Body of pancreas (tissue), 4 donors: ENCODE measurements at regions not wholly inside any gene's neighbourhood (a gene's known extent, or its start where the extent isn't known, plus 50 kb on each side); places are given as distances from the start of the nearest gene placed in this dataset.

ENCODE experiments used
- POLR2A ChIP-seq, 3 donors: fragments of 450-650 bp; IDR thresholded peaks; one replicate each; pipeline ENCODE4 v1.6.1; 2016; ENCODE audit warnings: antibody characterized with exemption in 3 of 3, mild to moderate bottlenecking in 2 of 3
- TF ChIP-seq, protein P1 (sequence below), 7 experiments: fragments of 450-650 bp in 4 of 7; fragments of 200-600 bp in 3 of 7; sonication (generic) in 3 of 7; IDR thresholded peaks; one replicate each; pipeline ENCODE4 v1.5.1; 2016 to 2019; ENCODE audit warnings: antibody characterized with exemption in 7 of 7

DNA sequence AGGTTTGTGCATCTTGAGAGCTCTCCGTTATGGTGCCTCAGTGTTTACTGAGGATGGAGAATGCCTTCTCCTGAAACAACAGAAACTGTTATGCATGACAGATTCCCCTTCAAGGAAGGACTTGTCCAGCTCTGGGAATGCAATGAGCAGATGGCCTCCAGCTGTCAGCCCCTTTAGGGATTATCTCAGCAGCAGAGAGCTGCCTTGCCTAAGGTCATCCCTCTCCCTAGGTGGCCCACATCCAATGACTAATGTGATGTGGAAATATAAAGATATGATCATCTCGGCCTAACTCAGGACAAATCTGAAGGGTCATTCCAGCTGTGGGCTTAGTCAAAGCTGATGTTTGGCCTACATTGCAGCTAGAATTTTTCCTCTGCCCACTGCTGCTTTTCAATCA is 214.3 kb upstream of the N4BP1 start:
- TF ChIP-seq, protein P1, sequence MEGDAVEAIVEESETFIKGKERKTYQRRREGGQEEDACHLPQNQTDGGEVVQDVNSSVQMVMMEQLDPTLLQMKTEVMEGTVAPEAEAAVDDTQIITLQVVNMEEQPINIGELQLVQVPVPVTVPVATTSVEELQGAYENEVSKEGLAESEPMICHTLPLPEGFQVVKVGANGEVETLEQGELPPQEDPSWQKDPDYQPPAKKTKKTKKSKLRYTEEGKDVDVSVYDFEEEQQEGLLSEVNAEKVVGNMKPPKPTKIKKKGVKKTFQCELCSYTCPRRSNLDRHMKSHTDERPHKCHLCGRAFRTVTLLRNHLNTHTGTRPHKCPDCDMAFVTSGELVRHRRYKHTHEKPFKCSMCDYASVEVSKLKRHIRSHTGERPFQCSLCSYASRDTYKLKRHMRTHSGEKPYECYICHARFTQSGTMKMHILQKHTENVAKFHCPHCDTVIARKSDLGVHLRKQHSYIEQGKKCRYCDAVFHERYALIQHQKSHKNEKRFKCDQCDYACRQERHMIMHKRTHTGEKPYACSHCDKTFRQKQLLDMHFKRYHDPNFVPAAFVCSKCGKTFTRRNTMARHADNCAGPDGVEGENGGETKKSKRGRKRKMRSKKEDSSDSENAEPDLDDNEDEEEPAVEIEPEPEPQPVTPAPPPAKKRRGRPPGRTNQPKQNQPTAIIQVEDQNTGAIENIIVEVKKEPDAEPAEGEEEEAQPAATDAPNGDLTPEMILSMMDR (IDR thresholded peaks at IDR 0.05), result no peak
- no peak for TF ChIP-seq POLR2A (IDR thresholded peaks at IDR 0.05)
